Testis (tissue), 2 donors: ENCODE measurements at regions not wholly inside any gene's neighbourhood (a gene's known extent, or its start where the extent isn't known, plus 50 kb on each side); places are given as distances from the start of the nearest gene placed in this dataset.

Experiments
- DNase-seq: peaks from one replicate; pipeline ENCODE4 v3.0.0-alpha.2; 2019
- H3K27ac ChIP-seq, 2 donors: fragments of 200-600 bp; sonication (generic); one replicate each; pipeline ENCODE4 v1.5.1; 2019
- H3K27me3 ChIP-seq: fragments of 200-600 bp; sonication (generic); one replicate; pipeline ENCODE4 v1.5.1; 2019
- H3K36me3 ChIP-seq: fragments of 200-600 bp; sonication (generic); one replicate; pipeline ENCODE4 v1.5.1; 2017; ENCODE audit warnings: low read depth; ENCODE audit errors: missing control alignments
- H3K4me1 ChIP-seq: fragments of 200-600 bp; sonication (generic); one replicate; pipeline ENCODE4 v1.5.1; 2019
- H3K4me3 ChIP-seq, 2 donors: fragments of 200-600 bp; sonication (generic); one replicate each; pipeline ENCODE4 v1.5.1; 2017 to 2019
- H3K9me3 ChIP-seq: fragments of 200-600 bp; sonication (generic); one replicate; pipeline ENCODE4 v1.5.1; 2017
- POLR2A ChIP-seq: fragments of 450-650 bp; IDR thresholded peaks from one replicate; pipeline ENCODE4 v1.6.1; 2017; ENCODE audit warnings: antibody characterized with exemption, mild to moderate bottlenecking, moderate library complexity
- WGBS, 2 donors: methylation state at CpG; one replicate each; pipeline ENCODE4 v1.1.5; 2018; 5-methylcytosine and 5-hydroxymethylcytosine counted together
- intact Hi-C: fragments of 100-400 bp; cut with DNase I; formaldehyde crosslinking; loops from one replicate; pipeline ENCODE4 v1.15.1; 2023; ENCODE audit warnings: low total_unique reads
- TF ChIP-seq, protein P1 (sequence below), 3 experiments: fragments of 450-650 bp in 2 of 3; fragments of 200-600 bp in 1 of 3; sonication (generic) in 1 of 3; IDR thresholded peaks; one replicate each; pipeline ENCODE4 v1.5.1; 2016 to 2019; ENCODE audit warnings: antibody characterized with exemption in 3 of 3, mild to moderate bottlenecking in 2 of 3, moderate library complexity in 1 of 3

DNA sequence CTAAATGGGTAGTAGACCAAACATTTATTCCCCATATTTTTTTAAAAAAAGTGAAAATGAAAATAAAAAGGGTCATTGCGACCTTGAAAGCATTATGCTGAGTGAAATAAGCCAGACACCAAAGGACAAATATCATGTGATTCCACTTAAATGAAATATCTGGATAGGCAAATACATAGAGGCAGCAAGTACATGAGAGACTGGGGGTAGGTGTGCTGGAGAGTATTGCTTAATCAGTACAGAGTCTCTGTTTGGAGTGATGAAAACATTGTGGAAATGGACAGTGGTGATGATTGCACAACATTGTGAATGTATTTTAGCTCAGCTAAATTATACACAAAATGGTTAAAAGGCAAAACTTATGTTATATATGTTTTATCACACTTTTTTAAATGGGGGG, 169.4 kb downstream of the AKR1D1 start:
- no peaks in the 10 kb centered on the region for H3K27me3 ChIP-seq
- no peak overlapping the region for H3K27ac ChIP-seq
- TF ChIP-seq, protein P1, sequence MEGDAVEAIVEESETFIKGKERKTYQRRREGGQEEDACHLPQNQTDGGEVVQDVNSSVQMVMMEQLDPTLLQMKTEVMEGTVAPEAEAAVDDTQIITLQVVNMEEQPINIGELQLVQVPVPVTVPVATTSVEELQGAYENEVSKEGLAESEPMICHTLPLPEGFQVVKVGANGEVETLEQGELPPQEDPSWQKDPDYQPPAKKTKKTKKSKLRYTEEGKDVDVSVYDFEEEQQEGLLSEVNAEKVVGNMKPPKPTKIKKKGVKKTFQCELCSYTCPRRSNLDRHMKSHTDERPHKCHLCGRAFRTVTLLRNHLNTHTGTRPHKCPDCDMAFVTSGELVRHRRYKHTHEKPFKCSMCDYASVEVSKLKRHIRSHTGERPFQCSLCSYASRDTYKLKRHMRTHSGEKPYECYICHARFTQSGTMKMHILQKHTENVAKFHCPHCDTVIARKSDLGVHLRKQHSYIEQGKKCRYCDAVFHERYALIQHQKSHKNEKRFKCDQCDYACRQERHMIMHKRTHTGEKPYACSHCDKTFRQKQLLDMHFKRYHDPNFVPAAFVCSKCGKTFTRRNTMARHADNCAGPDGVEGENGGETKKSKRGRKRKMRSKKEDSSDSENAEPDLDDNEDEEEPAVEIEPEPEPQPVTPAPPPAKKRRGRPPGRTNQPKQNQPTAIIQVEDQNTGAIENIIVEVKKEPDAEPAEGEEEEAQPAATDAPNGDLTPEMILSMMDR (IDR thresholded peaks at IDR 0.05), result no peak
- TF ChIP-seq POLR2A, result no peak
- no peaks in the 10 kb centered on the region for H3K9me3 ChIP-seq
- DNase-seq, result no peak
- no peaks in the 10 kb centered on the region for H3K4me1 ChIP-seq
- no peaks in the 10 kb centered on the region for H3K36me3 ChIP-seq
- no peak overlapping the region for H3K4me3 ChIP-seq
- intact Hi-C loops, result no loop called here
- WGBS, 2 donors, result 37 to 52% methylated on average over 1 of the region's 1 CpG

DNA sequence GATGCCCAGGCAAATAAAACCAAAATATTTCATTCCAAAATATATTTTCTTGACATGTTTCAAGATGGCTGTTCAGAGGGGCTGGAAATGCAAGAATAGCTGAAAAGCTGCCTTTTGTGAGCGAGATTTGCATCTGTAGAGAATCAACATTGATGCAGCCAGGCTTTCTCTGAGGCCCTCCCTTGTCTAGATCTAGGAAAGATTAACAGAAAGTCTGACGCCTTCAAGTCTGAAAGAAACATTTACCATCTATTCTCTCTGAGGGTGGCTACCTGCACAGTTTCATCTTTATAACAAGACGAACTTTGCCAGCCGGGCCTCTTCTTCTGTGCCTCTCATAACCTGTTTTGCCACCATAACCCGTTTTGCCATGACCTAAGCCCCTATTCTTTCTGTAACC, 170.2 kb downstream of the AKR1D1 start:
- no peaks in the 10 kb centered on the region for H3K9me3 ChIP-seq
- H3K27ac ChIP-seq, result no peak overlapping the region
- H3K4me1 ChIP-seq, result no peaks in the 10 kb centered on the region
- H3K4me3 ChIP-seq, result no peak overlapping the region
- 84 to 91% methylated on average over 5 of the region's 5 CpGs for WGBS, 2 donors
- H3K27me3 ChIP-seq, result no peaks in the 10 kb centered on the region
- no peaks in the 10 kb centered on the region for H3K36me3 ChIP-seq
- no peak for TF ChIP-seq POLR2A
- TF ChIP-seq, protein P1 (IDR thresholded peaks at IDR 0.05), result no peak
- no peak for DNase-seq
- intact Hi-C loops, result no loop called here

GRCh38 chr7:138247081-138247480, 170.8 kb downstream of the AKR1D1 start:
- Histone ChIP-seq H3K27ac (no peak overlapping the region), H3K4me1 (no peaks in the 10 kb centered on the region), H3K27me3 (no peaks in the 10 kb centered on the region), H3K4me3 (no peak overlapping the region), H3K36me3 (no peaks in the 10 kb centered on the region), H3K9me3 (no peaks in the 10 kb centered on the region)
- WGBS, 2 donors, result 66 to 86% methylated on average over 1 of the region's 1 CpG
- intact Hi-C loops, result no loop called here
- no peak for TF ChIP-seq POLR2A
- TF ChIP-seq, protein P1 (IDR thresholded peaks at IDR 0.05), result no peak
- no peak for DNase-seq

GRCh38 chr7:138247568-138248333, 171.5 kb downstream of the AKR1D1 start:
- no peaks in the 10 kb centered on the region for H3K4me1 ChIP-seq
- TF ChIP-seq, protein P1 (IDR thresholded peaks at IDR 0.05), result no peak
- H3K36me3 ChIP-seq, result no peaks in the 10 kb centered on the region
- no peak overlapping the region for H3K27ac ChIP-seq
- H3K4me3 ChIP-seq, result no peak overlapping the region
- 65 to 69% methylated on average over 9 of the region's 9 CpGs for WGBS, 2 donors
- intact Hi-C loops, result no loop called here
- H3K9me3 ChIP-seq, result no peaks in the 10 kb centered on the region
- no peaks in the 10 kb centered on the region for H3K27me3 ChIP-seq
- DNase-seq, result no peak

- Histone ChIP-seq H3K4me3 (no peak overlapping the region), H3K4me1 (no peaks in the 10 kb centered on the region), H3K9me3 (no peaks in the 10 kb centered on the region), H3K27ac (no peak overlapping the region), H3K27me3 (no peaks in the 10 kb centered on the region), H3K36me3 (no peaks in the 10 kb centered on the region)
- DNase-seq, result no peak
- intact Hi-C loops, result no loop called here
- TF ChIP-seq POLR2A, result no peak
- TF ChIP-seq, protein P1 (IDR thresholded peaks at IDR 0.05), result no peak
Measured at GRCh38 chr7:138248609-138249008, 172.3 kb downstream of the AKR1D1 start.
